Naive thymus-derived CD4-positive, alpha-beta T cell (primary cell): ENCODE measurements at regions not wholly inside any gene's neighbourhood (a gene's known extent, or its start where the extent isn't known, plus 50 kb on each side); places are given as distances from the start of the nearest gene placed in this dataset.

Experiments used
- ATAC-seq: fragments of 150-1000 bp; cut with Tn5 transposase; 2 replicates; pipeline ENCODE4 v1.10.0; 2021; ENCODE audit warnings: mild to moderate bottlenecking, moderate library complexity
- CTCF ChIA-PET: fragments of 350-600 bp; sonication (Branson Sonifier 250); formaldehyde crosslinking; loops from one replicate; lab custom pipeline; 2021; ENCODE audit warnings: antibody characterized with exemption; lab: Charles Lee
- POLR2A ChIA-PET: fragments of 350-600 bp; sonication (Branson Sonifier 250); formaldehyde crosslinking; loops from one replicate; lab custom pipeline; 2021; ENCODE audit warnings: antibody characterized with exemption, inconsistent platforms; lab: Charles Lee
- DNase-seq, 9 donors: peaks; one replicate each; pipeline versions ENCODE4 v3.0.0 to v3.0.0-alpha.2; 2020 to 2022; ENCODE audit warnings: mixed read lengths in 1 of 9
- H3K27ac ChIP-seq: one replicate; pipeline ENCODE4 v1.7.0; 2013; ENCODE audit warnings: mild to moderate bottlenecking, low read depth, low read length, moderate library complexity
- H3K27me3 ChIP-seq, 2 donors: one replicate each; pipeline ENCODE4 v1.7.0; 2013; ENCODE audit warnings: low read length in 2 of 2, mild to moderate bottlenecking in 2 of 2, moderate library complexity in 2 of 2; ENCODE audit not compliant: control insufficient read depth in 2 of 2, insufficient read depth in 2 of 2
- H3K36me3 ChIP-seq, 3 experiments: 1 replicate in 2 of 3; 2 replicates in 1 of 3; pipeline ENCODE4 v1.7.0; 2013; ENCODE audit warnings: low read length in 3 of 3, mild to moderate bottlenecking in 3 of 3, moderate library complexity in 1 of 3; ENCODE audit not compliant: insufficient read depth in 3 of 3, control insufficient read depth in 2 of 3
- H3K4me1 ChIP-seq, 2 donors: one replicate each; pipeline ENCODE4 v1.7.0; 2013; ENCODE audit warnings: low read length in 2 of 2, mild to moderate bottlenecking in 2 of 2, moderate library complexity in 1 of 2; ENCODE audit not compliant: control insufficient read depth in 2 of 2, insufficient read depth in 2 of 2
- H3K4me3 ChIP-seq: 2 replicates; pipeline ENCODE4 v1.7.0; 2013; ENCODE audit warnings: mild to moderate bottlenecking, low read length
- H3K9me3 ChIP-seq, 3 experiments: 1 replicate in 2 of 3; 2 replicates in 1 of 3; pipeline ENCODE4 v1.7.0; 2013; ENCODE audit warnings: low read length in 3 of 3; ENCODE audit not compliant: control insufficient read depth in 2 of 3
- H3K27ac Mint-ChIP-seq, 9 donors: one replicate each; pipeline ENCODE4 v1.8.0; 2020 to 2022; ENCODE audit warnings: mixed read lengths in 9 of 9, mild to moderate bottlenecking in 8 of 9, moderate library complexity in 5 of 9, inconsistent platforms in 2 of 9
- H3K27me3 Mint-ChIP-seq, 5 donors: one replicate each; pipeline ENCODE4 v1.8.0; 2021 to 2022; ENCODE audit warnings: mixed read lengths in 5 of 5, mild to moderate bottlenecking in 1 of 5
- H3K36me3 Mint-ChIP-seq, 5 donors: one replicate each; pipeline ENCODE4 v1.8.0; 2020 to 2022; ENCODE audit warnings: mixed read lengths in 5 of 5, mild to moderate bottlenecking in 3 of 5, inconsistent platforms in 1 of 5
- H3K4me1 Mint-ChIP-seq, 7 donors: one replicate each; pipeline ENCODE4 v1.8.0; 2020 to 2022; ENCODE audit warnings: mixed read lengths in 7 of 7, mild to moderate bottlenecking in 3 of 7, inconsistent platforms in 1 of 7
- H3K4me3 Mint-ChIP-seq, 10 donors: one replicate each; pipeline ENCODE4 v1.8.0; 2020 to 2022; ENCODE audit warnings: mild to moderate bottlenecking in 10 of 10, mixed read lengths in 10 of 10, moderate library complexity in 6 of 10, inconsistent platforms in 2 of 10
- H3K9me3 Mint-ChIP-seq, 11 donors: one replicate each; pipeline ENCODE4 v1.8.0; 2020 to 2022; ENCODE audit warnings: mixed read lengths in 11 of 11, mild to moderate bottlenecking in 4 of 11, inconsistent platforms in 1 of 11, moderate library complexity in 1 of 11
- intact Hi-C, 2 donors: fragments of 100-400 bp; cut with micrococcal nuclease; formaldehyde crosslinking; loops; one replicate each; pipeline ENCODE4 v1.15.1; 2023

DNA sequence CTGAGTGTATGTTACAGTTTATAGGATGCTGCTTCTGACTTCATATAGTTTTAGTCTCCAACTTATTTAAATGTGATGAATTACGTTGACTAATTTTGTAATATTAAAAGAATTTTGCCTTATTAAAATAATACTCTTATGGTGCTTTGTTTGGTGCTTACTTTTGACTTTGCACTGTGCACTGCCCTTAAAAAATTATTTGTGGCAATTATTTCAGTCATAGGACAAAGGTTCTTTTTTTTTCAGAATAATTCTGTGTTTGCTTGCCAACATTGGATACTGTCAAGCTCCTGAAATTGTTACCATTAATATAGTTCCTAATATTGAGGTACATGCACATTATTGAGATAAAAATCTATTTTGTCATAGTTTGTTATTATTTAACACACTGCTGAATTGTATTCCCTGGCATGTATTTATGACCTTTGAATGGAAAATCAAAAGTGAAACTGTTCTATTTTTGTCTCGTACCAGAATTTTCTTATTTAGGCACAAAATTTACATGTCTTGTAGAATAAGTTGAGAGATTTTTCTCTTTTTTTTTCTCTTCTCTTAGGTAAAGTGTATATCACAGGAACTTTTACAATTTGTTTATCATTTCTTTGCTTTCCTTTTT is 572.8 kb upstream of the KLHL29 start:
- DNase-seq, result no peak

GRCh38 chr2:22817197-22817596 is 567.8 kb upstream of the KLHL29 start:
- Histone ChIP-seq H3K4me3 (no peak overlapping the region), H3K4me1 (no peaks in the 10 kb centered on the region), H3K36me3 (no peaks in the 10 kb centered on the region), H3K9me3 (no peaks in the 10 kb centered on the region), H3K27me3 (no peaks in the 10 kb centered on the region), H3K27ac (no peak overlapping the region)
- no peaks in the 10 kb centered on the region for H3K36me3 Mint-ChIP-seq
- ChIA-PET POLR2A (no interaction called here), CTCF (no interaction called here)
- intact Hi-C loops, result no loop called here
- ATAC-seq, result no peak
- H3K27ac Mint-ChIP-seq, result no peak overlapping the region
- no peak overlapping the region for H3K4me3 Mint-ChIP-seq
- peaks cover 0 to 5% (median 0%) of the 10 kb centered on the region in 7 donors for H3K4me1 Mint-ChIP-seq
- H3K9me3 Mint-ChIP-seq, result peaks cover 0 to 2% (median 0%) of the 10 kb centered on the region in 11 donors
- peaks cover 0 to 11% (median 3%) of the 10 kb centered on the region in 5 donors for H3K27me3 Mint-ChIP-seq
- DNase-seq, result no peak

More for the DNA sequence above, 572.8 kb upstream of the KLHL29 start:
- Histone ChIP-seq H3K4me1 (no peaks in the 10 kb centered on the region), H3K27ac (no peak overlapping the region), H3K9me3 (no peaks in the 10 kb centered on the region), H3K4me3 (no peak overlapping the region), H3K27me3 (no peaks in the 10 kb centered on the region), H3K36me3 (no peaks in the 10 kb centered on the region)
- CTCF ChIA-PET, result no interaction called here
- H3K27ac Mint-ChIP-seq, result no peak overlapping the region
- peaks cover 0 to 5% (median 0%) of the 10 kb centered on the region in 11 donors for H3K9me3 Mint-ChIP-seq
- POLR2A ChIA-PET, result no interaction called here
- no peak overlapping the region for H3K4me3 Mint-ChIP-seq
- no peaks in the 10 kb centered on the region for H3K36me3 Mint-ChIP-seq
- no peak for ATAC-seq
- peaks cover 0 to 5% (median 0%) of the 10 kb centered on the region in 7 donors for H3K4me1 Mint-ChIP-seq
- intact Hi-C loops, result no loop called here
- H3K27me3 Mint-ChIP-seq, result peaks cover 0 to 5% (median 0%) of the 10 kb centered on the region in 5 donors

GRCh38 chr2:22821458-22821857 is 563.5 kb upstream of the KLHL29 start:
- H3K27me3 Mint-ChIP-seq, result peaks cover 0 to 12% (median 4%) of the 10 kb centered on the region in 5 donors
- ChIA-PET POLR2A (no interaction called here), CTCF (no interaction called here)
- no peaks in the 10 kb centered on the region for H3K36me3 Mint-ChIP-seq
- peaks cover 0 to 3% (median 0%) of the 10 kb centered on the region in 11 donors for H3K9me3 Mint-ChIP-seq
- Histone ChIP-seq H3K9me3 (no peaks in the 10 kb centered on the region), H3K27me3 (no peaks in the 10 kb centered on the region), H3K36me3 (no peaks in the 10 kb centered on the region), H3K4me1 (no peaks in the 10 kb centered on the region), H3K4me3 (no peak overlapping the region), H3K27ac (no peak overlapping the region)
- no peak for ATAC-seq
- H3K4me1 Mint-ChIP-seq, result no peaks in the 10 kb centered on the region
- no peak overlapping the region for H3K4me3 Mint-ChIP-seq
- no peak for DNase-seq
- intact Hi-C loops, result no loop called here
- H3K27ac Mint-ChIP-seq, result no peak overlapping the region

DNA sequence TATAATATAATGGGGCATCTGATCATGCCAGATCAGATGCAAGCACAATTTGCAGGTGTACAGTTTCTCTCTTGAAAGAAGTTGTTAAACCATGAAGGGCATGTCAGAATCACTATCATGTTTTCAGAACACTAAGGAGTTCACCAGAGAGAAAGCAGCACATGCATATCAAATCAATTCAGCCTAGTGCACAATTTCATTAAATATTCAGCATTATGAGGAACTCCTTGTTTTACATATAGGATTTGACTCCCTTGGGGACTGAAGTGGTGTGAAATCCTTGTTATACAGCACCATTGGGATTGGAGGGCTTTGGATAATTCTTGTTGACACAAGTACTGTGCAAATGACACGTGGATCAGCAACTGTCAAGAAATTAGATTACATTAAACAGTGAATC is 562.1 kb upstream of the KLHL29 start:
- ATAC-seq, result no peak
- CTCF ChIA-PET, result no interaction called here
- H3K4me1 Mint-ChIP-seq, result no peaks in the 10 kb centered on the region

GRCh38 chr2:22824618-22825017 is 560.4 kb upstream of the KLHL29 start:
- Histone ChIP-seq H3K27ac (no peak overlapping the region), H3K4me3 (no peak overlapping the region), H3K36me3 (no peaks in the 10 kb centered on the region), H3K27me3 (no peaks in the 10 kb centered on the region), H3K4me1 (no peaks in the 10 kb centered on the region), H3K9me3 (no peaks in the 10 kb centered on the region)
- ChIA-PET POLR2A (no interaction called here), CTCF (no interaction called here)
- DNase-seq (no peak), ATAC-seq (no peak)
- Mint-ChIP-seq H3K4me1 (no peaks in the 10 kb centered on the region), H3K9me3 (peaks cover 0 to 6% (median under 1%) of the 10 kb centered on the region in 11 donors), H3K36me3 (no peaks in the 10 kb centered on the region), H3K27me3 (peaks cover 0 to 18% (median 4%) of the 10 kb centered on the region in 5 donors), H3K4me3 (no peak overlapping the region), H3K27ac (no peak overlapping the region)
- intact Hi-C loops, result no loop called here

More for the DNA sequence above, 562.1 kb upstream of the KLHL29 start:
- H3K4me1 ChIP-seq, result no peaks in the 10 kb centered on the region
- Mint-ChIP-seq H3K27me3 (peaks cover 0 to 15% (median 0%) of the 10 kb centered on the region in 5 donors), H3K4me3 (no peak overlapping the region), H3K27ac (no peak overlapping the region), H3K36me3 (no peaks in the 10 kb centered on the region), H3K9me3 (peaks cover 0 to 3% (median 0%) of the 10 kb centered on the region in 11 donors)
- no peaks in the 10 kb centered on the region for H3K36me3 ChIP-seq
- intact Hi-C loops, result no loop called here
- H3K9me3 ChIP-seq, result no peaks in the 10 kb centered on the region
- no peak overlapping the region for H3K4me3 ChIP-seq
- DNase-seq, result no peak
- no peak overlapping the region for H3K27ac ChIP-seq
- no peaks in the 10 kb centered on the region for H3K27me3 ChIP-seq
- POLR2A ChIA-PET, result no interaction called here

DNA sequence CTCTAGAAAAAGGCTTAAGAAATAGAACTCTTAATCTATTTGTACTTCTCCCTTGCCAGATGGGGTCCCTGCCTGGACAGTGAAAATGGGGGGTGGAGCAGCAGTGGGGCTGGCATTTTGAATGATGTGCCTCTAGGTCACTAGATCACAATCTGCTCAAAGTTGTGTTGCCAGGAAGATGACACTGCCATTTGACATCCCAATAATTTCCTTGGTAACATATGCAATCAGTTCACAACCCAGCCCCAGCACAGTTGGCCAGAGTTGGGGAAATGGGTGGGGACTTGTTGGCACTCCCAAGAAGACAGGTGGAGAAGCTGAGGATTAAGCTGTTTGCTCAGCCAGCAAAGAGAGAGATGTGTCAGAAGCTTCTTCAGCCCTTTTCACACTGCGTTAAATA is 558.3 kb upstream of the KLHL29 start:
- H3K27ac Mint-ChIP-seq, result no peak overlapping the region
- Histone ChIP-seq H3K36me3 (no peaks in the 10 kb centered on the region), H3K4me1 (no peaks in the 10 kb centered on the region), H3K27me3 (no peaks in the 10 kb centered on the region), H3K27ac (no peak overlapping the region), H3K4me3 (no peak overlapping the region), H3K9me3 (no peaks in the 10 kb centered on the region)
- ATAC-seq (no peak), DNase-seq (no peak)
- H3K4me3 Mint-ChIP-seq, result no peak overlapping the region
- ChIA-PET POLR2A (interaction anchor here (0.5 kb wide), 1 partner anchor 19 kb away, joined by 3 read pairs; no protein-coding TSS in a partner anchor), CTCF (no interaction called here)
- no peaks in the 10 kb centered on the region for H3K36me3 Mint-ChIP-seq
- H3K4me1 Mint-ChIP-seq, result no peaks in the 10 kb centered on the region
- peaks cover 0 to 6% (median 3%) of the 10 kb centered on the region in 11 donors for H3K9me3 Mint-ChIP-seq
- intact Hi-C loops, result no loop called here
- H3K27me3 Mint-ChIP-seq, result peaks cover 0 to 13% (median 4%) of the 10 kb centered on the region in 5 donors

- no peak overlapping the region for H3K27ac Mint-ChIP-seq
- H3K9me3 Mint-ChIP-seq, result peaks cover 0 to 10% (median 3%) of the 10 kb centered on the region in 11 donors
- peaks cover 0 to 13% (median 4%) of the 10 kb centered on the region in 5 donors for H3K27me3 Mint-ChIP-seq
- no peak for DNase-seq
- ChIA-PET CTCF (no interaction called here), POLR2A (no interaction called here)
- H3K36me3 Mint-ChIP-seq, result no peaks in the 10 kb centered on the region
- Histone ChIP-seq H3K27ac (no peak overlapping the region), H3K36me3 (no peaks in the 10 kb centered on the region), H3K27me3 (no peaks in the 10 kb centered on the region), H3K4me3 (no peak overlapping the region), H3K9me3 (no peaks in the 10 kb centered on the region), H3K4me1 (no peaks in the 10 kb centered on the region)
- intact Hi-C loops, result no loop called here
- ATAC-seq, result no peak
- no peak overlapping the region for H3K4me3 Mint-ChIP-seq
- H3K4me1 Mint-ChIP-seq, result no peaks in the 10 kb centered on the region
These were observed 555.2 kb upstream of the KLHL29 start for GRCh38 chr2:22829791-22830190.
